HG03060 (cell line): ENCODE measurements at regions not wholly inside any gene's neighbourhood (a gene's known extent, or its start where the extent isn't known, plus 50 kb on each side); places are given as distances from the start of the nearest gene placed in this dataset.
A peak's percentile ranks its signal among the peaks of the same experiment; 100 is the strongest.
"Not testable (repeated sequence)": the region's sequence is repeated elsewhere in the genome, so short reads cannot be mapped to it uniquely, and the experiment has no call there.

Experiments used
- ATAC-seq: cut with Tn5 transposase; IDR thresholded peaks from one replicate; pipeline ENCODE4 v1.9.1; 2021; ENCODE audit warnings: low read depth, moderate number of reproducible peaks; ENCODE audit not compliant: unreplicated experiment

- no peak for ATAC-seq
Measured at GRCh38 chr12:58747533-58747932, 172.8 kb downstream of the LRIG3 start.

- ATAC-seq: no peak
Measured at GRCh38 chr12:58750484-58750883, 169.8 kb downstream of the LRIG3 start.

- no peak for ATAC-seq
Measured at GRCh38 chr12:58757422-58757821, 162.9 kb downstream of the LRIG3 start.

GRCh38 chr12:58759745-58760144, 160.6 kb downstream of the LRIG3 start:
- ATAC-seq: not testable (repeated sequence)

GRCh38 chr12:58761308-58761707, 159.0 kb downstream of the LRIG3 start:
- no peak for ATAC-seq

GRCh38 chr12:58764100-58764953, 156.0 kb downstream of the LRIG3 start:
- ATAC-seq: peak; percentile 51

- no peak for ATAC-seq
Measured at GRCh38 chr12:58765076-58765475, 155.2 kb downstream of the LRIG3 start.

GRCh38 chr12:58765653-58766512, 154.4 kb downstream of the LRIG3 start:
- no peak for ATAC-seq

- ATAC-seq: no peak
Measured at GRCh38 chr12:58766513-58766870, 153.8 kb downstream of the LRIG3 start.

GRCh38 chr12:58767496-58767895, 152.8 kb downstream of the LRIG3 start:
- no peak for ATAC-seq

- ATAC-seq: no peak
Measured at GRCh38 chr12:58773986-58774385, 146.3 kb downstream of the LRIG3 start.

- ATAC-seq: no peak
Measured at GRCh38 chr12:58774731-58775130, 145.6 kb downstream of the LRIG3 start.

GRCh38 chr12:58775396-58775795, 144.9 kb downstream of the LRIG3 start:
- no peak for ATAC-seq

GRCh38 chr12:58776144-58776543, 144.2 kb downstream of the LRIG3 start:
- no peak for ATAC-seq

GRCh38 chr12:58777815-58778214, 142.5 kb downstream of the LRIG3 start:
- ATAC-seq: no peak

GRCh38 chr12:58781609-58782008, 138.7 kb downstream of the LRIG3 start:
- ATAC-seq: no peak

- ATAC-seq: no peak
Measured at GRCh38 chr12:58787021-58787760, 133.1 kb downstream of the LRIG3 start.

GRCh38 chr12:58794859-58795258, 125.4 kb downstream of the LRIG3 start:
- no peak for ATAC-seq

GRCh38 chr12:58795825-58796224, 124.5 kb downstream of the LRIG3 start:
- no peak for ATAC-seq

GRCh38 chr12:58801986-58802385, 118.3 kb downstream of the LRIG3 start:
- no peak for ATAC-seq

GRCh38 chr12:58803908-58804307, 116.4 kb downstream of the LRIG3 start:
- no peak for ATAC-seq
